D721Med (cell line): ENCODE measurements at regions not wholly inside any gene's neighbourhood (a gene's known extent, or its start where the extent isn't known, plus 50 kb on each side); places are given as distances from the start of the nearest gene placed in this dataset.
"Not testable (repeated sequence)": the region's sequence is repeated elsewhere in the genome, so short reads cannot be mapped to it uniquely, and the experiment has no call there.

Experiments
- DNase-seq: peaks from one replicate; pipeline ENCODE4 v3.0.0; 2011; ENCODE audit warnings: low spot score; ENCODE audit not compliant: insufficient read length
- FAIRE-seq: peaks from 2 replicates; lab custom pipeline; 2011; peaks lifted over from hg19 to GRCh38; lab: Jason Lieb, UNC
- TF ChIP-seq, protein P1 (sequence below): IDR thresholded peaks from 2 replicates; pipeline ENCODE4 v1.5.1; 2012; ENCODE audit warnings: mild to moderate bottlenecking, control low read depth; ENCODE audit not compliant: insufficient read depth; ENCODE audit errors: missing control alignments

DNA sequence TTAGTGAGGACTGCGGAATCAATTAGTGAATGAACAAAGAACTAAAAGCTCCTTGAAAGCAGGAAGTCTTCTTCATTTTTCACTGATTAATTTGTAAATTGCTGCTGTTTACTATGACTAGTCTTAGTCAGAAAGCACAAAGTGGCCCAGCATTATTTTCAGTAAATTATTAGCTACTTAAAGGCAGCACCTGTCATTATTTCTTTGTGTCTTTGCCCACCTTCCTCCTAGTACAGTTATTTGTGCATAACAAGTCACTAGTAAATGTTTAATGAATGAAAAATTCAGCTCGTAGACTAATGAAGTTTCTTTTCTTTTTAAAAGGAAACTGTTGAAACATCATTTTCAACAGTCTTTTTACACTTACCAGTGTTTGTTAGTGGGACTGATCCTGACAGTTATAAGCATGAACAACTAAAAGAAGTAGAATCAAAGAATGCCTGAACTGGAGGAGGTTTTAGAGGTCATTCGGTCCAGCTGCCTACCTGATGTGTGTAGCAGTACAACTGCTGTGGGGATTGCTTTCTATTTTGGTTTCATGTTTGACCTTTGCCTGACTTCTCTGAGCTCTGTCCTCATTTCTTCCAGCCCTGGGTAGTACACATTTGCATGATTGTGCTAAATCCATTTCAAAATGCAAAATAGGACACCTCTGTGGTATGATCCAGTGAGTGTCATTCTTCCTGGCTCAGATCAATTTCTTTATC, 140.0 kb upstream of the PHYHIPL start:
- TF ChIP-seq, protein P1, sequence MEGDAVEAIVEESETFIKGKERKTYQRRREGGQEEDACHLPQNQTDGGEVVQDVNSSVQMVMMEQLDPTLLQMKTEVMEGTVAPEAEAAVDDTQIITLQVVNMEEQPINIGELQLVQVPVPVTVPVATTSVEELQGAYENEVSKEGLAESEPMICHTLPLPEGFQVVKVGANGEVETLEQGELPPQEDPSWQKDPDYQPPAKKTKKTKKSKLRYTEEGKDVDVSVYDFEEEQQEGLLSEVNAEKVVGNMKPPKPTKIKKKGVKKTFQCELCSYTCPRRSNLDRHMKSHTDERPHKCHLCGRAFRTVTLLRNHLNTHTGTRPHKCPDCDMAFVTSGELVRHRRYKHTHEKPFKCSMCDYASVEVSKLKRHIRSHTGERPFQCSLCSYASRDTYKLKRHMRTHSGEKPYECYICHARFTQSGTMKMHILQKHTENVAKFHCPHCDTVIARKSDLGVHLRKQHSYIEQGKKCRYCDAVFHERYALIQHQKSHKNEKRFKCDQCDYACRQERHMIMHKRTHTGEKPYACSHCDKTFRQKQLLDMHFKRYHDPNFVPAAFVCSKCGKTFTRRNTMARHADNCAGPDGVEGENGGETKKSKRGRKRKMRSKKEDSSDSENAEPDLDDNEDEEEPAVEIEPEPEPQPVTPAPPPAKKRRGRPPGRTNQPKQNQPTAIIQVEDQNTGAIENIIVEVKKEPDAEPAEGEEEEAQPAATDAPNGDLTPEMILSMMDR, result no peak
- DNase-seq, result no peak
- no peak for FAIRE-seq

DNA sequence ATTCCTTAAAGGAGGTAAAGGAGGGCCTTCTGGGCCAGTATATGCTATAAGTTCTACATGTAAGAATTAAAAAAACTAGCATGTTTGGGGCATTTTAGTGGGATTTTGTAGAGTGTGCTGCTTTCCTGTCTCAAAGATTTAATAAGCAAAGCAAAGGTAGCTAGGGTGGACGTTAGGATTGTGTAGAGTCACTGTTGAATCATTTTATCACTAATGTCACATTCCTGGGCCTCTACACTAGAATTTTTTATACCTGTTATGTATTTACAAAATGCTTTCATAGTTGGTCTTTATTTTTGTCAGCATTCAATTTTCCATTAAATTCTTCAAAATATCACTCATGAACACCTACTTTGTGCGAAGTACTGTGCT, 139.4 kb upstream of the PHYHIPL start:
- TF ChIP-seq, protein P1, result no peak
- no peak for DNase-seq
- no peak for FAIRE-seq

DNA sequence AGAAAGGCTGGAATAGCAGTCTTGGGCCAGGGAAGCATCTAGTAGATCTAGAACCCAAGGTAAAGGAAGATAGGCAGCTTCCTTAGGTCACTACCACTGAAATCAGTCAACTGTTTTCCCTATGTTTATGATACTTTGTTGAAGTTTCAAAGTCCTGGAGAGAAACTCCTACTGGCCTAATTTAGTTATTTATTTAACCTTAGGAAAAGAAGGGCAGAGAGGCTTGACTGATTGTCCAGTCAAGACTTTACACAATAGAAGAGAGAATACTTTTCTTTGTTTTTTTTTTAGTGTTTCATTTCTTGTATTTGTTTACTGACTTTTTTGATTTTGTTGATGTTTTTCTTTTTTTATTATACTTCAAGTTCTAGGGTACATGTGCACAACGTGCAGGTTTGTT, 138.9 kb upstream of the PHYHIPL start:
- FAIRE-seq, result no peak
- TF ChIP-seq, protein P1, result no peak
- no peak for DNase-seq

DNA sequence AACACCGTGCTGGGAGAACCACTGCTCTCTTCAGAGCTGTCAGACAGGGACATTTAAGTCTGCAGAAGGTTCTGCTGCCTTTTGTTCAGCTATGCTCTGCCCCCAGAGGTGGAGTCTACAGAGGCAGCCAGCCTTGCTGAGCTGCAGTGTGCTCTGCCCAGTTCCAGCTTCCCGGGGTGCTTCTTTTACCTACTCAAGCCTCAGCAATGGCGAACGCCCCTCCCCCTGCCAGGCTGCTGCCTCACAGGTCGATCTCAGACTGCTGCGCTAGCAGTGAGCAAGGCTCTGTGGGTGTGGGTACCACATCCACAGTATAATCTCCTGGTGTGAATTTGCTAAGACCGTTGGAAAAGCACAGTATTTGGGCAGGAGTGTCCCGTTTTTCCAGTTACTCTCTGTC, 133.1 kb upstream of the PHYHIPL start:
- FAIRE-seq, DNase-seq: not testable (repeated sequence)

DNA sequence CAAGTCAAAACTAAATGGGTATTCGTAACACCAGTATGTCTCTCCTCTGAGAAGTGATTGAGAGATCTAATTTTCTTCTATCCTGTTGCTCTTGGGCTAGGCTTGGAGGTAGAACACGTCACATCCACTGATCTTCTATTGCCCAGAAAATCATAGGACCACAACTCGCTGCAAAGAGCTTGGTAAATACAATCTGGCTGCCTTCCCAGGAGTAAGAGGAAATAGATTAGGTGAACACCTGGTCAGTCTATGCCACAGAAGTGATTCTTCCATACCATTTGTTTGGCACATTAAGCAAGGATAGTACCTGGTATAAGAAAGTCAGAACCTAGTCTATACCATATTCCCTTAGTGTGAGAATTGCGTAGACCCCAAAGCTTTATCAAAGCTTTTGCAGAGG, 129.3 kb upstream of the PHYHIPL start:
- TF ChIP-seq, protein P1, result no peak
- FAIRE-seq (no peak), DNase-seq (no peak)

DNA sequence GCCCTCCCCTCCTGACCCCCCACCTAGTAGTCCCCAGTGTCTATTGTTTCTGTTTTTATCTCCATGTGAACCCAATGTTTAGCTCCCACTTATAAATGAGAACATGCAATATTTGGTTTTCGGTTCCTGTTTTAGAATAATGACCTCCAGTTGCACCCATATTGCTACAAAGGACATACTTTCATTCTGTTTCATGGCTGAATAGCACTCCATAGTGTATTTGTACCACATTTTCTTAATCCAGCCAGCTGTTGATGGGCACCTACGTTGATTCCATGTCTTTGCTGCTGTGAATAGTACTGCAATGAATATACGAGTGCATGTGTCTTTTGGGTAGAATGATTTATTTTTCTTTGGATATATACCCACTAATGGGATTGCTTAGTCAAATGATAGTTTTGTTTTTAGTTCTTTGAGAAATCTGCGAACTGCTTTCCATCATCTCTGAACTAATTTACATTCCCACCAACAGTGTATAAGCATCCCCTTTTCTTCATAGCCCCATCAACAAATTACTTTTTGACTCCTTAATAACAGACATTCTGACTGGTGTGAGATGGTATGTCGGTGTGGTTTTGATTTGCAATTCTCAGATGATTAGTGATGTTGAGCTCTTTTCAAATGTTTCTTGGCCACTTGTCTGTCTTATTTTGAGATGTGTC, 128.4 kb upstream of the PHYHIPL start:
- no peak for FAIRE-seq
- TF ChIP-seq, protein P1, result no peak
- no peak for DNase-seq

DNA sequence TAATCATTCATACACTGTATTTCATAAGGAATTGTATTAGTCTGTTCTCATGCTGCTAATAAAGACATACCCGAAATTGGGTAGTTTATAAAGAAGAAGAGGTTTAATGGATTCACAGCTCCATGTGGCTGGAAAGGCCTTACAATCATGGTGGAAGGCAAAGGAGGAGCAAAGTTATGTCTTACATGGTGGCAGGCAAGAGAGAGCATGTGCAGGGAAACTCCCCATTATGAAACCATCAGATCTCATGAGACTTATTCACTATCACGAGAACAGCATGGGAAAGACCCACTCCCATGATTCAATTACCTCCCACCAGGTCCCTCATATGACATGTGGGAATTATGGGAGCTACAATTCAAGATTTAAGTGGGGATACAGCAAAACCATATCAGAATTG, 122.9 kb upstream of the PHYHIPL start:
- not testable (repeated sequence) for FAIRE-seq, DNase-seq

DNA sequence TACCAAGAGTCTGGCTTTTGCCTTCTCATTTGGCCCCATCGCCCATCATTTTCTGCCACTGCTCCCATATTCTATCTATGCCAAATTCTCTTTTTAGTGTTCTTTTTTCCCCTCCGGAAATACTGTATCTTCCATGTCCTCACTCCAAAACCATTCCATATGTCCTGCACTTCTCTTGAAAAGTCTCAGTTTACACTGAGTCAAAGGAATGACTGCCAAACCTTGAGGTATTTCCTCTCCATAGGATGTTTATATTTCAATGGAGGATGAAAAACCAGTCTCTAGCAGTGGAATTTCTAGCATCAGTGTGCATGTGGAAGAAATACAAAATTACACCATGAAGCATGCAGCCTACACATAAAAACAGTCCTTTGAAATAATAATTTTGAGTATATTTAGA, 121.4 kb upstream of the PHYHIPL start:
- no peak for FAIRE-seq
- no peak for DNase-seq
- TF ChIP-seq, protein P1, result no peak
